GM18520 (cell line): ENCODE measurements at regions not wholly inside any gene's neighbourhood (a gene's known extent, or its start where the extent isn't known, plus 50 kb on each side); places are given as distances from the start of the nearest gene placed in this dataset.

Experiments
- ATAC-seq: cut with Tn5 transposase; IDR thresholded peaks from one replicate; pipeline ENCODE4 v1.9.1; 2021; ENCODE audit not compliant: unreplicated experiment

DNA sequence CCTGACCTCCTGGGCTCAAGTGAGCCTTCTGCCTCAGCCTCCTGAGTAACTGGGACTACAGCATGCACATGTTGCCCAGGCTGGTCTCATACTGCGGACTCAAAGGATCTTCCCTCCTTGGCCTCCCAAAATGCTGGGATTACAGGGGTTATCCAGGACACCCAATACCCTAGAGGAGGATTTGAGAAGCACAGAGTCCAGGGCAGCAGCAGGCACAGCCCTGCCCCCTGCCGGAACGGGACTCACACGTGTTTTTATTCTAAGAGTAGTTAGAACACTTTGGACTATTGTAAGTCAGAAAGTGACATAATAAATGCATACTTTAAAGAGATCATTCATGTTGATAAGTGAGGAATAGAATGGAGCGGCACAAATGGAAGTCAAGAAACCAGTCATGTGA lies 80.2 kb downstream of the C6orf118 start:
- no peak for ATAC-seq

DNA sequence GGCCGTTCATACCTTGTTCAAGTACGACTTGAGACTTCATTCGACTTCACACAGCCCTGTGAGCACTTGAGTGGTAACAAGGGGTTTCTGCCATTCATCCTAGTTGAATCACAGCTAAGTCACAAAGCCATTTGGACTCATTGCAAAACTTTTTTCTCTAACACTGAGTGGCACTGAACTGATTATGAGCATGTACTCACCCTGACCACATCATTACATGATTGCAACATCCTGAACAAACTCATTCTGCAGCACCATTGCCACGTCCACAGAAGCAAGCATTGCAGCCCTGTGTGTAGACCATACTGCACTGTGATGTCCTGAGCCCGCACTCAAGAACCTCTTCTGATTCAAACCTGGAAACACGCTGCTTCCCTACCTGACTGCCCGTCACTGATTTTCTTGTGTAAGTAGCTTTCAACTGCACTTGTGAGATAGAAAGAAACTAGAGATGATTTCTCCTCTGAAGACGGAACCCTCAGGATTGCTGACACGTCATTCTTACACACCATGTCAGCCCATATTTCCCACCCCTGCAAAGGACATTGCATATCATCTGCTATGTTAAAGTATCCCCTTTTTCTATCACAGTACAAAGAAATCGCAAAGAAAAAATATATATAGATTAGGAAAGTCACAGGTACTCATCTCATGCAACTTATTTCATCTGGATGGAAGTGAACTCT lies 81.6 kb downstream of the C6orf118 start:
- no peak for ATAC-seq

DNA sequence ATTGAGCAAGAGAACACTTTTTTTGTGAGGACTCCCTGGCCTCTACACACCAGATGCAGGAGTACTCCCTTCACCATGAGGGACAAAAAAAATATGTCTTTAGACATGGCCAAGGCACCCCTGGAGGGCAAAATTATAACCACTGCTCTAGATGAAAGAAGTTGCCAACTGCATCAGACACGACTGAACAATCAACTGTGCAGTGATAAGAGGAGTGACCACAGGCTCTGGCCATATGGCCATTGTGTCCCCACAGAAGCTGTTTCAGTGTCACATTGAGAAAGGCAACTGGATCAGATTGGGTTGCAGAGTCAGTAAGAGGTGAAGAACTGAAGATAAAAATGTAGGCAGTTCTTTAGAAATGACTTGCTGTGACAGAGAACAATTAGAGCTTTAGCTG lies 85.7 kb downstream of the C6orf118 start:
- no peak for ATAC-seq

DNA sequence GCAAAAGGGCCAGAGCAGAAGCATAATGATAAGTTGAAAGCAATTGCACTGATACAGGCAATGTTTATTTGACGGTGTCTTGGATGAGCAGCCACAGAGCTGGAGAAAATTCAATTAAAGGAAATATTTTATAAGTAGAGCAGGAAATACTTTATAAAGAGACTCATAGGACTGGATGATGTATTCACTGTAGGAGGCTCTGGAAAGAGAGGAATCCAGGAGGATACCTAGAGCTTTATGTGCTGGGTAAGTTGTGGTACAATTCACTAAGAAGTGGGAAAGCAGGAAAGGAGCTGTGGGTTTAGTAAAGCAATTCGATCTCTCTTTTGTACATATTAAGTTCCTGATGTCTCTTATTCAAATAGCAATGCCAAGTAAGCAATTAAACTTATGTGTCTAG lies 86.3 kb downstream of the C6orf118 start:
- no peak for ATAC-seq

DNA sequence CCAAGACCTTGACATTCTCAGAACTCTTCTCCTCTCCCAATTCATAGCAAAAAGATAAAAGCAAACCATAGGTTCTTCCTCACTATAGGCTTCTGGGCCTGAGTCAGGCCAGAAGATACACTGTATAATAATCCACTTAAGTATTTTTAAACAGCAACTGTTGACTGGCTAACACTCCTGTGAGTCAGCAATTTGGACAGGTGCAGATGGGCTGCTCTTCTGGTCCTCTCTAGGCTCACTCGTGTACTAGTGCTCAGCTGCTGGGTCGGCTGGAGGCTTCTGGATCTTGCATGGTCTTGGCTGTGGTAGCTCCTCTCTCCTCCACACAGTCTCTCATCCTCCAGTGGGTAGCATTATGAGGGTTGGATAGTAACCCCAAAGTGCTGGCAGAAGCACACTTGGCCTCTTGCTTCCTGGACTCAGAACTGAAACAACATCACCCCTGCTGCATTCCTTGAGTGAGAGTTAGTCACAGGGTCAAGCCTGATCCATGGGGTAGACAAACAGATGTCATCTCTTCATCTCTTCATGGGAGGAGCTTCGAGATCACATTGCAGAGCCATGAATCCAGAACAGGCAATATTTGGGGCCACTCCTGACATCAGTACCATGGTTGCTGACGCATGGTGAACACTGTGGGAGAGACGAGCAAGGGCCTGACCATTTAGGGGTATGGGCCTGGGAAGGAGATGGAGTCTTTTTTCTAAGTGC lies 86.9 kb downstream of the C6orf118 start:
- no peak for ATAC-seq

DNA sequence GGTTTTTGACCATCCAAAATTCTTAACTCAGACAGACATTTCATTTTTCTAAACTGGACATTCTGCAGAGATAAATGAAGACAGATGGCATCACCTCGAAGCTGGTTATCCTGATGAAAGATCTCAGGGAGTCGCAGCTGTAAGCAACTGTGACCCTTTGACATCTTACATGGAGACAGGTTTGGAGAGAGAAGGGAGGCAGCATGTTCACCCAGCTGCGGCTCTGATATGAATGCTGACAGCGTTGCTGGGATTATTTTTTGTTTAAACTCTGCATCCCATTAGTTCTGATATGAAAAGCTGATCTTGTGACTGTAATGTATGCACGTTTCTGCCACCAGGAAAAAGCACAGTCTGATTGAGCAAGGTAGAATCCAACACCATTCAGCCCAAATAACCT lies 89.4 kb downstream of the C6orf118 start:
- ATAC-seq = no peak

DNA sequence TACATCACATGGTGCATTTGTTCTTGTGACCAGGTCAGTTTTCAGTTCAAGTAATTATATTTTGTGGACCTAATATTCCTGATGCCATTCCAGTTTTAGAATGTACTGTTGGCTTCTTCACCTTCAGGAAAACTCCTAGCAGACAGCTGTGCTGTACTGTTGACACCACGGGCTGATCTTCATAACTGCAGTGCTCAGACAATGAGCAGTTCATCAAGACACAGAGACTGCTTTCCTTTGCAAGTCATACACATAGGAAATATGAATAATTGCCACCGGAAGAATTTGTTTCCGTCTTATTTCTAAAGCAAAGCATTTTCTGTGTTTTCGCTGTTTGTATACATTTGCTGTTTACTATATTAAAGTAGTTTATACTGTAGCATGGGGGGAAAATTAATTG lies 89.8 kb downstream of the C6orf118 start:
- no peak for ATAC-seq

DNA sequence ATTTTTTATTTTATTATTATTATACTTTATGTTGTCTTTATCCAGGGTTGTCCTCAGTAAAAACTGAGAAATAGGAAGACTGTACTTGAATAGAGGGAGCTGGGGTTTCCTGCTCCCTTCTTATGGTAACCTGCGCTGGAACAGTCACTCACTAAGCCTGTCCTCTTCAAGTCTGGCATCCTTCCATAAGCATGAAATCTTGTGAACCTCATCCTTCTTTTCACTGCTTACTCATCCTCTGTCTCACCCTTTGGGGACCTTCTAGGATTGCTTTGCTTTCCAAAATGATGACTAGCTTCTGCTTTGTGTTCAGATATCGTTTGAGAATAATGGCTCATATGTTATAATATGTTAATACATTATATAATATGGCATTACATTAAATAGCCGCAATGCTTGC lies 90.6 kb downstream of the C6orf118 start:
- ATAC-seq = no peak

DNA sequence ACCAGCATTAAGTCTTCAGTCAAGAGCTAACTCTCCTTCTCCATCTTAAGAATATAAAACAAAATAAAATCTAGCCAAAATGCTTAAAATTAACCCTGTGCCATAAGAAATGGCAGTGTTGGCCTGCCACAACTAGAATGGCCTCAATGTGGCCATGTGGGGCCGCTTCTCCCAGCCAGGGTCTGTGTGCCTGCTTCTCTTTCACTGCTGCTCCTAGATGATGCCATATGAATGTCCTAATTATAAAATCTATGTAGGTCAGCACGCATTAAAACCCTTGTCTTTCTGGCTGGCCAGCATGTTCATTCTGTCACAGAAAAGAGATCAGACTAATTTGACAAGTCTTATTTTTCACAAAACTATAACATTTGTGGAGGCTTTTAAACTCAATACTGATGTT lies 102.6 kb downstream of the C6orf118 start:
- ATAC-seq = no peak

DNA sequence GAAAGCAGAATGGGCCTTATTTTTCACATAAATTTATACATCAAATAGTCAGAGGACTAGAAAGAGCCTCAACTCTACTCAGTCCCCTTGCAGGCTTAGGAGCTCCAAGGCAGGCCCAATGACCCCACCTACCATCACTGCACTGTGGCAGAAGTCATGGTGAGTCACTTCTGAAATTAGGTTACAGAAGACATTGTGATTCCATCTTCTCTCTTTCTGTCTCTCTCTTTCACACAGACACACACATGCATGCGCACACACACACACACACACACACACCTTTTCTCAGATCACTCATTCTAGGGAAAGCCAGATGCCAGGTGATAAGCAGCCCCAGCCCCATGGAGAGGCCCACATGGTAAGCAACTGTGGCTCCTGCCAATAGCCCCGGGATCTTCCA lies 103.8 kb downstream of the C6orf118 start:
- no peak for ATAC-seq

DNA sequence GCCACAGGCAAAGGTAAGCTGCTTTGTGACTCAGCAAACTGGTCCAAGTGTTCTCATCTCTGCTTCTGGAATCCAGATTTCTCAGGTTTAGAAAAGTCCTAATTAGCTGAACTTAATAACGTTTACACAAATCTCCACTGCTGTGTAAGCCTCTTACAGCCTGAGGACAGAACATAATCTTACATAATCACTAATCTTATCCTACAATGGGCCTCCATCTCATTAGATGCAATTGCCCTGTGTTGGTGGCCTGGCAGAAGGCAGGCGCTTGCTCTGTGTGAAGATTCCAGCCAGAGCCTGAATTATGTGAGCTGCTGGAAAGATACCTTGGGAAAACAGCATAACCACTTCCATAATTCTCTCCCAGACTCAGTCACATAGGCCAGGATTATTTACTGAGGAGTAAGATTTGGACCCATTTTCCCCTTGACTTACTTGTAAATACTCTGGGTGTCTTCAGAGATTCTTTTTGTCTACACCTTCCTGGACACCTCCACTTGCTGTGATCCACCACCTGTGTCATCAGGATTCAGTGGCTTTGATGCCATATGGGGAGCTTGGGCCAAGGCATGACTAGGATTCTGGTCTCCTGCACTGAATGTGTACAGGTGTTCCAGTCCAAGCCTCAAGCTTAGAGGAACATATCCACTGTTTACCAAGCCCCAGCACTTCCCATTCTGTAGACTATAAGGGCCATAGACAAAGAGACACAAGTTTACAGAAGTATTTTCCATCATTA lies 104.4 kb downstream of the C6orf118 start:
- ATAC-seq = no peak

DNA sequence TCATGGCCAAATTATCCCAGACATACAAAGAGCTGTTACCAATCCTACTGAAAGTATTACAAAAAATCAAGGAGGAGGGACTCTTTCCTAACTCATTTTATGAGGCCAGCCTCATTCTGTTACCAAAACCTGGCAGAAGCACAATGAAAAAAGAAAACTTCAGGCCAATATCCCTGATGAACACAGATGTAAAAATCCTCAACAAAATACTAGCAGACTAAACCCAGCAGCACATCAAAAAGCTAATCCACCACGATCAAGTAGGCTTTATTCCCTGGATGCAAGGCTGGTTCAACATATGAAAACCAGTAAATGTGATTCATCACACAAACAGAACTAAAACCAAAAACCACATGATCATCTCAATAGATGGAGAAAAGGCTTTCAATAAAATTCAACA lies 109.2 kb downstream of the C6orf118 start:
- ATAC-seq = no peak

DNA sequence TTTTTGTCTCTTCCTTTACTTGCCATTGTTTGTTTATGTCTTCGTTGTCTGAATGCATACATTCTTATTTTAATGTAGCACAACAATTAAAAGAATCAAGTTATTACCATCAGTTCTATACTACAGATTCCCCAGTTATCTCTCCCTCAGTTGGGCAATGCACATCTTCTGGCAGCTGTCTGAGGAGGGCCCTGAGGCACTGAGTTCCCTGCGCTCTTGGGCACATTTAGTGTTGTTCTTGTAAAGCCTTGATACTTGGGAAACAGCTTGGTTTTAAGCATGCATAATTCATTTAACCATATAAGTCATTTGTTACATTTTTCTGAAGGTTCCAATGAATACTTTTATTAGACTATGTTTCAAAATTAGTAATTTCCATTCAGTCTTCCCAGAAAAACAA lies 117.9 kb downstream of the C6orf118 start:
- no peak for ATAC-seq

DNA sequence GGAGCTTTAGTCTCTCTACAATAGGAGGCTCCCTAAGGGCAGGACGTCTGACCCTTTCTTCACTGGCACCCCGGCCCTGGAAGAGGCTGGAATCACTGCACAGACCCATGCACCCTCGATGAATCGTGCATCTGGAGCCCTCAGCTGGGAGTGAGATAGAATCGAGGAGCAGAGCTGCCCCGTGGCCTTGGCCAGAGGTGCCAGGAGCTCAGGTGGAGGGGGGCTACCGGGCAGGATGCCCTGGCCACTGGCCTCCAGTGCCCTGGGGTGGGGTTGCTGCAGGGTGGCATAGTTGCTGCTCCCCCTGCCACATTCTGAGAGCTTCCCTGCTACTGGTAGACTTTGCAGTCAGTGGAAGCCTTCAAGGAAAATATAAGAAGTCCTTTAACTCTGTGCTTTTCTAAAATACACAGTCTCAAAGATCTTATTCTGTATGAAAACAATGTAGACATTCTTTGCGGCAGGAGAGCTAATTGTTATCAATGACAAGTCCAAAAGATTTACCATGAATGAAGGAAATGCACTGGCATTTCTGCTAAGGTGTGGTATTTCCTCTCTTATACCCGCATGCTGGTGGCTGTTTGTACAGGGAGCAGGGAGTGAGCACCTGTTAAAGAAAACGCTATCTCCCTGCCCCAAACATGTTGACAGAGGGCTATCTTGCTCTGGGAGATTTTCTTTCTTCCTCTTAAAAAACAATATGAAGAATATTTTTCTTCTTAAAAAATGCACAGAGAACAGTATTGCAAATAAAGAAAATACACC lies 122.8 kb downstream of the C6orf118 start:
- no peak for ATAC-seq

DNA sequence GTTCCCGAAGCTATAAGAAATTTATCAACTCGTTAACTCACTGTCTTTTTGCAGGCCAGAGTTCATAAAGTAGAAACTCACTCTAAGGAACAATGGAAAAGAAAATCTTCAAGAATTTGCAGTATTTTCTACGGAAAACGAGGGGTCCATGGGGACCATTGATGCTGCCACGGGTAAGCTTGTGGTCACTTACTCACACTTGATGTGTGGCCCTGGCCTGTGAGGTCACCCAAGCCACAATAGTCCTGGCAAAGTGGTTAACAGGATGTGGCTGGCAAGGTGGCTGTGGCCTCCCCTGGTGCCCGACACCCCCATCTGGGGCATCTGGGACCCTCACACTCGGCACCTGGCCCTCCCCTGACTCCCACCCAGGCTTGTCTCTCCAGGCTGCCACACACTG lies 123.4 kb downstream of the C6orf118 start:
- no peak for ATAC-seq

DNA sequence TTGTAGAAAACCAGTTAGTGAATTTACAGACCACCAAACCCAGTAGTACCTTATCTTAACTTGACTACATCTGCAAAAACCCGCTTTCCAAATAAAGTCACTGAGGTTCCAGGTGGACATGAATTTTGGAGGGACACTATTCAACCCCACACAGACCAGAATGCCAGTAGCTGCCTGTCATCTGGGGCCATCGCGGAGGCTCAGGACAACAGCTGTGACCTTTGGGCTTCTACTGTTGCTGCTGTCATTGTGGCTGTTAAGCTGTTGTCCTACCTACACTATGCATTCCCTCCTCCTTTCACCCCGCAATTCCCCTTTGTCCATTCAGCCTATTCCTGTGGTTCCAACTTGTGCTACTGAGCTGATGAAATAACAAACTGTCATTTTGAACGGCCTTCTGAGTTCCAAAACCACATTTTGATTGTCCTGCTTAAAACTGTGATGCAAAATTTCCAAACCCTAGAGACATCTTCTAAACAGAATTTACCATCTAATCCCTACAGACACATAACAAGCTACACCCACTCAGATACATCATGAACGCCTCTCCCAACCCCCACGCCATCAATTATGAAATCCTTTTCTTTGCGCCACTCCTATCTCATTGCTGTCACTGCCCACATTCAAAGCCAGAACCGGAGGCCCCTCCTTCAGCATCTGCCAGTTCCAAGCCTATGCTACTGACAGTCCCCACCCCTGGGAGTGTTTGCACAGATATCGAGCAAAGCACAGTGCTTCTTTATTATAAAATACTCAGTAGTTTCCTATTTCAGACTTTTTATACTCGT lies 125.0 kb downstream of the C6orf118 start:
- no peak for ATAC-seq

DNA sequence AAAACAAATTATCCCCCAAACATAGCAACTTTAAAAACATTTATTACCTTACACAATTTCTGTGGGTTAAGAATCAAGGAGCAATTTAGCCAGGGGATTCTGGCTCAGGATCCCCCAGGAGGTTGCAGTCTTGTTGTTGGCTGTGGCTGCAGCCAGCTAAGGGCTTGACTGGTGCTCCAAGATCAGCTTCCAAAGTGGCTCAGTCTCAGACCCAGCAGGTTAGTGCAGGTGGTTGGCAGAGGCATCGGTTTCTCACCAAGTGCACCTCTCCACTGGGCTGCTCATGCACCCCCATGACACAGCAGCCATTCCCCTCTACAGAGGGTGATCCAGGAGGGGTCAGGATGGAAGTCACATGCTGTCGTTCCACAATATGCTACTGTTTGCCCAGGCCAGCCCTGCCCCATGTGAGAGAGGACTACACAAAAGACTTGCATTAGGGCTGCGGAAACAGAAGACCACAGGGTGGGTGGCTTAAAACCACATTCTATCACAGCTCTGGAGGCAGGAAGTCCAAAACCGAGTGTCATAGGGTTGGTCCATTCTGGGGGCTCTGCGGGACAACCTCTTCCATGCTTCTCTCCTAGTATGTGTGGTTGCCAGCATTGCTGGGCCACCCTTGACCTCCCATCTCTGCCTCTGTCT lies 125.8 kb downstream of the C6orf118 start:
- ATAC-seq = no peak

DNA sequence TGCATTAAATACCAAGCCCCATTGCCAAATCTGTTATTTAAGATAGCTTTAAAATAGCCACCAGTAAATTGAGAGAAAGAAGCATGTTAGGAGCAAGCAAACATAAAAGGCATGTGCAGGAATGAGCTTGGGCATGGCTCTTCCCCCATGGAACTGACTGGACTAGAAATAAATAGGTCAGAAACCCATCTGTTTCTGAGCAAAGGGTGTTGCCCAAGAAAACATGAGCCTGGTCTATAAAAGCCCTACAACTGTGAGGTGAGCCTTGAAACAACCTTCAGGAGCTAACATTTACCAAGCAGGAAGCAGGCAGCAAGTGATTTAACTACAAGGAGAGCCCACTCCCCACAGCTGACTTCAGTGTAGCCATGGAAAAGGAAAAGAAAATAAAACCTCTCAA lies 126.3 kb downstream of the C6orf118 start:
- no peak for ATAC-seq

DNA sequence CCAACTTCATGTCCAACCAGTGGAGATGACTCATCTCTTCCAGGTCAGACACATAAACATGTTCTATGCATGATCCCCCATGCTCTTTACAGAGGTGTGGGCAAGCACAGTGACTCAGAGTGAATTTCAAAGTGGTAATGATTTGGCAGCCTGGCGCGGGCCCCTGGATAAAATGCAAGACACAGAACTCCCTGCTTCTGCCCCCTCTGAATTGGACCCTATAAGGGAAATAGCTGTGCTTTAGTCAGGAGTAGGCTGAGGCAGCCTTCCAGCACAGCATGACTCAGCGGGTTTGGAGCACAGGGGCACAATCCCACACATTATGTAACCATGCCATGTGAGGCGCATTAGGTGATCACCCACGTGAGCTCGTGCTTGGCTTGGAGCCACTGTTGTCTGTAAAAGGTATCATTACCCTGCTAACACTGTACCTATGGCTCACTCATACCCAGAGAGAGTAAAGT lies 127.4 kb downstream of the C6orf118 start:
- no peak for ATAC-seq

DNA sequence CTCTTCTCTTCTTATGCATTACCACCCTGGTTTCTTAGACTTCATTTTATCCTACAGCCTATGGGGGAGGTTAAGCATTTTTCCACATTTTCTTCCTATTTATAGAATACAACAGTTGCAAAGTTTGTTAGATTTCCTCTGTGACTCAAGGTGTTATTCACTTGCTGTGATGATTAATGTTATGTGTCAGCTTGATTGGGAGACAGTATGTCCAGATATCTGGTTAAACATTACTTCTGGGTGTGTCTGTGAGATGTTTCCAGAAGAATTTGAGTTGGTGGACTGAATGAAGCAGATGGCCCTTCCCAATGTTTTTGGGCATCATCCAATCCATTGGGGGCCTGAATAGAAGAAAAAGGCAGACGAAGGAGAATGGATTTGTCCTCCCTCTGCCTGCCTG lies 131.3 kb downstream of the C6orf118 start:
- ATAC-seq = no peak
